Esophagus muscularis mucosa (tissue), 4 donors: ENCODE measurements at regions not wholly inside any gene's neighbourhood (a gene's known extent, or its start where the extent isn't known, plus 50 kb on each side); places are given as distances from the start of the nearest gene placed in this dataset.

Source experiments
- EP300 ChIP-seq: sonication (generic); formaldehyde crosslinking; IDR thresholded peaks from one replicate; pipeline ENCODE4 v1.6.1; 2017; ENCODE audit warnings: antibody characterized with exemption
- POLR2A ChIP-seq: fragments of 450-650 bp; IDR thresholded peaks from one replicate; pipeline ENCODE4 v1.6.1; 2017; ENCODE audit warnings: antibody characterized with exemption, moderate library complexity, mild to moderate bottlenecking, low read depth
- POLR2AphosphoS5 ChIP-seq, 2 donors: sonication (generic); formaldehyde crosslinking; IDR thresholded peaks; one replicate each; pipeline ENCODE4 v1.6.1; 2017; ENCODE audit warnings: antibody characterized with exemption in 2 of 2
- TF ChIP-seq, protein P1 (sequence below), 3 experiments: fragments of 200-600 bp in 2 of 3; fragments of 450-650 bp in 1 of 3; sonication (generic) in 2 of 3; IDR thresholded peaks; one replicate each; pipeline ENCODE4 v1.5.1; 2017 to 2019; ENCODE audit warnings: antibody characterized with exemption in 3 of 3, mild to moderate bottlenecking in 2 of 3, moderate library complexity in 1 of 3

DNA sequence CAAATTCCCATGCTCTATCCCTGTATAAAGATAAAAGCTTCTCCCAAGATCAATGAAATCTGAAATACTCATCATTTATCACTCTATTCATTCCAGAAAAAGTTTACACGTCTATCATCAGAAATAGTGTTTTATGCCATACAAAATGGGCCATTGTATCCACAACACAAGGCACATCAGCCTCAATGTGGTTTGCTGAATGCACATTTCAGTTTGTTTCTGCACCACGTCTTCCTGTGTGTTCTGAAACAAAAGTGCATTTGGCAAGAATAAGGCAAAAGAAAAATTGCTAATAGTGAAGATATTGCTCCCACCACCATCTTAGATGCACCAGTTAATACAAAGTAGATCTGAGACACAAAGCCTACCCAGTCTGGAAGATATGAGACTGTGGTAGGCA is 89.6 kb upstream of the ETS2 start:
- TF ChIP-seq, protein P1, sequence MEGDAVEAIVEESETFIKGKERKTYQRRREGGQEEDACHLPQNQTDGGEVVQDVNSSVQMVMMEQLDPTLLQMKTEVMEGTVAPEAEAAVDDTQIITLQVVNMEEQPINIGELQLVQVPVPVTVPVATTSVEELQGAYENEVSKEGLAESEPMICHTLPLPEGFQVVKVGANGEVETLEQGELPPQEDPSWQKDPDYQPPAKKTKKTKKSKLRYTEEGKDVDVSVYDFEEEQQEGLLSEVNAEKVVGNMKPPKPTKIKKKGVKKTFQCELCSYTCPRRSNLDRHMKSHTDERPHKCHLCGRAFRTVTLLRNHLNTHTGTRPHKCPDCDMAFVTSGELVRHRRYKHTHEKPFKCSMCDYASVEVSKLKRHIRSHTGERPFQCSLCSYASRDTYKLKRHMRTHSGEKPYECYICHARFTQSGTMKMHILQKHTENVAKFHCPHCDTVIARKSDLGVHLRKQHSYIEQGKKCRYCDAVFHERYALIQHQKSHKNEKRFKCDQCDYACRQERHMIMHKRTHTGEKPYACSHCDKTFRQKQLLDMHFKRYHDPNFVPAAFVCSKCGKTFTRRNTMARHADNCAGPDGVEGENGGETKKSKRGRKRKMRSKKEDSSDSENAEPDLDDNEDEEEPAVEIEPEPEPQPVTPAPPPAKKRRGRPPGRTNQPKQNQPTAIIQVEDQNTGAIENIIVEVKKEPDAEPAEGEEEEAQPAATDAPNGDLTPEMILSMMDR (IDR thresholded peaks at IDR 0.05) = no peak
- TF ChIP-seq EP300 (no peak), POLR2A (no peak), POLR2AphosphoS5 (IDR thresholded peaks at IDR 0.05) (no peak)
